Activated naive CD8-positive, alpha-beta T cell (primary cell): ENCODE measurements at regions not wholly inside any gene's neighbourhood (a gene's known extent, or its start where the extent isn't known, plus 50 kb on each side); places are given as distances from the start of the nearest gene placed in this dataset.

Experiments used
- H3K27ac Mint-ChIP-seq: one replicate; pipeline ENCODE4 v1.8.0; 2021; ENCODE audit warnings: mixed read lengths
- H3K27me3 Mint-ChIP-seq: one replicate; pipeline ENCODE4 v1.8.0; 2021; ENCODE audit warnings: mixed read lengths
- H3K36me3 Mint-ChIP-seq: one replicate; pipeline ENCODE4 v1.8.0; 2021; ENCODE audit warnings: mixed read lengths
- H3K4me1 Mint-ChIP-seq: one replicate; pipeline ENCODE4 v1.8.0; 2021; ENCODE audit warnings: low read depth, mixed read lengths
- H3K4me3 Mint-ChIP-seq: one replicate; pipeline ENCODE4 v1.8.0; 2021; ENCODE audit warnings: mild to moderate bottlenecking, mixed read lengths
- H3K9me3 Mint-ChIP-seq: one replicate; pipeline ENCODE4 v1.8.0; 2021; ENCODE audit warnings: low read depth, mixed read lengths

- H3K4me1 Mint-ChIP-seq: no peaks in the 10 kb centered on the region
- H3K9me3 Mint-ChIP-seq: no peaks in the 10 kb centered on the region
- no peak overlapping the region for H3K27ac Mint-ChIP-seq
- H3K36me3 Mint-ChIP-seq: no peaks in the 10 kb centered on the region
- no peak overlapping the region for H3K4me3 Mint-ChIP-seq
- peaks cover 1% of the 10 kb centered on the region for H3K27me3 Mint-ChIP-seq
Observed at GRCh38 chr12:98096436-98096835, 419.0 kb upstream of the TMPO start.

DNA sequence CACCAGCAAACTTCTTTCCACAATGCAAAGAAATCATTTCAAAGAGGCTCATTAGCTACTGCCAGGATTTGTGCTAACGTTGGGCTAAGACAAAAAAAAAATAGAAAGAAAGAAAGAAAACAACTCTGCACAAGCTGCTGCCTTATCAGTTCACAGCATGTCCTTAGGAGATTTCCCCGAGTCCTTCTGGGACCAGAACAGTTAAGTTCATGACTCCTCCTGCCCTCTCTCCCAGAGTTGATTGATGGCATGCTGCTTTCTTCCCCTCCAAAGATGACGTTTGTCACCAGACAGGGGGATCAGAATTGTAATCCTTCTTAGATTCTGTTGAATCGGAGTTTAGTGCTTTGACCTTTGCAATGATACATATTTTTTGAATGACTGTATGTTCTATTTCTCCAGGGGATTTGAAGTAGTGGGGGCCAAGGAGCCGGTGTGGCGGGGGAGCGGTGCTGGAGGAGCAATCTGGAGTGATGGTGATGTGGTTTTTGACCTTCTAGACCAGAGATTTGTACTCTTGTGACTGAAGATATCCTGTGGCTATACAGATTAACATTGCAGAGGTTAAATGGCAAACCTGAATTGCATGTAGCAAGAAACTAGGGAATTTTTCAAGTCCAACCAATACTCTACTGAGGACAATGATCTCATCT, 409.2 kb upstream of the TMPO start:
- H3K9me3 Mint-ChIP-seq: no peaks in the 10 kb centered on the region

DNA sequence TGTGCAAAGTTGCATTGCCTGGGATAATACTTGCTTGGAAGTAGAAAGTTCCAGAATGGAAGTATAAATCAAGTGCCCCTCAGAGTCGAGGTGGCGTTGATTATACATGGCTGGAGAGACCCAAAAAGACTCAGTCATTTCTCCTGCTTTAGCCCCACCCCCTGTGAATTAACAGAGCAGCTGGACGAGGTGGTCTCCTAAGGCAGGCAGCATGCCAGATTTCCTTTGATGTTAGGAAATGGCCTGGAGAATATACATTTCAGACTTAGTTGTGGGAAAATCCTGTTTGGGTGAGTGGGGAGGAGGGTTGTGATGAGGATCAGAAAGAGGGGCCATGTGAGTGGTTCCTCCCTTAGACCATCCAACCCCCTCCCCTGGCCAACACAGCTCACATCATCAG, 406.1 kb upstream of the TMPO start:
- no peaks in the 10 kb centered on the region for H3K27me3 Mint-ChIP-seq
- no peaks in the 10 kb centered on the region for H3K9me3 Mint-ChIP-seq
- no peaks in the 10 kb centered on the region for H3K36me3 Mint-ChIP-seq
- no peak overlapping the region for H3K27ac Mint-ChIP-seq
- H3K4me1 Mint-ChIP-seq: no peaks in the 10 kb centered on the region
- H3K4me3 Mint-ChIP-seq: no peak overlapping the region

More for the DNA sequence above, 409.2 kb upstream of the TMPO start:
- H3K27ac Mint-ChIP-seq: no peak overlapping the region
- H3K27me3 Mint-ChIP-seq: no peaks in the 10 kb centered on the region
- H3K36me3 Mint-ChIP-seq: no peaks in the 10 kb centered on the region
- no peaks in the 10 kb centered on the region for H3K4me1 Mint-ChIP-seq
- no peak overlapping the region for H3K4me3 Mint-ChIP-seq

DNA sequence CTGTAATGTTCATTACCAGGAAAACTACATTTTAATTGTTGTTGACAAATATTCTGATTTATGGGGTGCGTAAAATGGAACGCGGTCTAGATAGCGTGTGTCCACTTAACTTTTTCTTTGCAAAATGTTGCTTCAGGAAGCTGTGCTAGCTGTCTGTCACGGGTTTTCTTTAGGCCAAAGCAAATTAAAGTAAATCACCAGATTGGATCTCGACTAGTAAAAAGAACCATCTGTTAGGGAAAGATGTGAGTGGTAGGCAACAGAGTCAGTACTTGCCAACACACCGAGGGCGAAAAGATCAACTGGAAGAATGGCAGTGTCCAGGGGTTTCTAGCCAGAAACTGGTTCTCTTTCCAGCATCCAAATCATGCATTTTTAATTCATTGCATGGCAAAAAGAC, 404.9 kb upstream of the TMPO start:
- no peaks in the 10 kb centered on the region for H3K9me3 Mint-ChIP-seq
- H3K4me3 Mint-ChIP-seq: no peak overlapping the region
- H3K27me3 Mint-ChIP-seq: no peaks in the 10 kb centered on the region
- no peak overlapping the region for H3K27ac Mint-ChIP-seq
- no peaks in the 10 kb centered on the region for H3K36me3 Mint-ChIP-seq
- H3K4me1 Mint-ChIP-seq: no peaks in the 10 kb centered on the region

- no peaks in the 10 kb centered on the region for H3K9me3 Mint-ChIP-seq
- no peak overlapping the region for H3K27ac Mint-ChIP-seq
- H3K36me3 Mint-ChIP-seq: no peaks in the 10 kb centered on the region
- no peak overlapping the region for H3K4me3 Mint-ChIP-seq
- H3K4me1 Mint-ChIP-seq: no peaks in the 10 kb centered on the region
- peaks cover 7% of the 10 kb centered on the region for H3K27me3 Mint-ChIP-seq
Observed at GRCh38 chr12:98113548-98113947, 401.8 kb upstream of the TMPO start.

DNA sequence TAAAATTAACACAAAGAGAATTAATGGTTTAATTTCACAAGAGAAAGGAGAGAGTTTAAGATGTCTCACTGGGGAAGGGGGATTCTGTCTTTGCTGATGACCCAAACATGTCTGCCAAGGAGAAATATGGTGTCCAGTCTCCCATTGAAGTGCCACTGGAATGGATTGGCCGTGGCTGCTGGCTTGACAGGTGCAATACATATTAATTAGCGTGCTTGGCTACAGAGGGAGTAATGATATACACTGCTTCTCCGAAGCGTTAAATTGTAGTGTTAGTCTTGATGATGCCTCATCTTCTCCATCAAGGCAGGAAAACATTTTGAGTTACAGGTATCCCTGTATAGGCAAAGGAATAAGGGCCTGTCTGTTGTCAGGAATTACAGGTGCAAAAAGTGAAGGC, 393.4 kb upstream of the TMPO start:
- Mint-ChIP-seq H3K27me3 (peaks cover 9% of the 10 kb centered on the region), H3K9me3 (peaks cover 5% of the 10 kb centered on the region), H3K36me3 (no peaks in the 10 kb centered on the region), H3K27ac (no peak overlapping the region), H3K4me1 (no peaks in the 10 kb centered on the region), H3K4me3 (no peak overlapping the region)

- Mint-ChIP-seq H3K36me3 (no peaks in the 10 kb centered on the region), H3K27me3 (peaks cover 6% of the 10 kb centered on the region), H3K9me3 (peaks cover 5% of the 10 kb centered on the region), H3K4me3 (no peak overlapping the region), H3K4me1 (no peaks in the 10 kb centered on the region), H3K27ac (no peak overlapping the region)
Observed at GRCh38 chr12:98123021-98123461, 392.3 kb upstream of the TMPO start.

- no peak overlapping the region for H3K27ac Mint-ChIP-seq
- H3K36me3 Mint-ChIP-seq: no peaks in the 10 kb centered on the region
- no peaks in the 10 kb centered on the region for H3K4me1 Mint-ChIP-seq
- H3K27me3 Mint-ChIP-seq: peaks cover 8% of the 10 kb centered on the region
- H3K9me3 Mint-ChIP-seq: peaks cover 5% of the 10 kb centered on the region
- no peak overlapping the region for H3K4me3 Mint-ChIP-seq
Observed at GRCh38 chr12:98126637-98127335, 388.6 kb upstream of the TMPO start.

DNA sequence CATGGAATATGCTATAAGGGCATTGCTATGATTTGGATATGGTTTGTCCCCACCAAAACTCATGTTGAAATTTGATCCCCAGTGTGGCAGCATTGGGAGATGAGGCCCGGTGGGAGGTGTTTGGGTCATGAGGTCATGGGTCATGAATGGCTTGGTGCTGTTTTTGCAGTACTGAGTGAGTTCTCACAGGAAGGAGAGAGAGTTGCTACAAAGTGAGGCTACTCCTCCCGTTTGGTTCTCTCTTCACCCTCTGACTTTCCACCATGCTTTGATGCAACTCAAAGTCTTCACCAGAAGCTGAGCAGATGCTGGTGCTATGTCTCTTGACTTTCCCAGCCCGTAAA, 388.1 kb upstream of the TMPO start:
- no peak overlapping the region for H3K4me3 Mint-ChIP-seq
- no peak overlapping the region for H3K27ac Mint-ChIP-seq
- H3K4me1 Mint-ChIP-seq: no peaks in the 10 kb centered on the region
- H3K9me3 Mint-ChIP-seq: peaks cover 5% of the 10 kb centered on the region
- peaks cover 8% of the 10 kb centered on the region for H3K27me3 Mint-ChIP-seq
- no peaks in the 10 kb centered on the region for H3K36me3 Mint-ChIP-seq

GRCh38 chr12:98127854-98128253, 387.5 kb upstream of the TMPO start:
- Mint-ChIP-seq H3K4me1 (no peaks in the 10 kb centered on the region), H3K27me3 (peaks cover 8% of the 10 kb centered on the region), H3K9me3 (peaks cover 5% of the 10 kb centered on the region), H3K36me3 (no peaks in the 10 kb centered on the region), H3K4me3 (no peak overlapping the region), H3K27ac (no peak overlapping the region)

DNA sequence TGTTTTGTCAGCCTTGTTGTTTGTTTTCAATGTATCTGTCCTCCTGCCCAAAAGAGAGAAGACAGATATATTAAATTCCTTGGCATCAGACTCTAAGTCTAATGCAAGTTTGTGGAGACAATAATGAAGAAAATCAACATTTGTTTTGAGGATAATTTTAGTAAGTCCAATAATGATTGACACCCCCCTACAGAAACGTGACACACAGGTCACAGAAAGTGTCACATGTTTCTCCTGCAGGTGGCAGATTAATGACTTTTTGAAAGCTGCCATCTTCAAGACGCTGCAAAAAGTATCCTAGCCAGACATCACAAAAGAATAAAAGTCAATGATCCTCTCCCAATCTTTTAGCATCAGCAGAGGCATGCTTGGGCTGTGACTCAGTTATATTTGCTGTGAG, 378.8 kb upstream of the TMPO start:
- H3K4me1 Mint-ChIP-seq: no peaks in the 10 kb centered on the region
- H3K9me3 Mint-ChIP-seq: no peaks in the 10 kb centered on the region
- H3K27me3 Mint-ChIP-seq: peaks cover 2% of the 10 kb centered on the region
- H3K27ac Mint-ChIP-seq: no peak overlapping the region
- H3K4me3 Mint-ChIP-seq: no peak overlapping the region
- H3K36me3 Mint-ChIP-seq: no peaks in the 10 kb centered on the region

DNA sequence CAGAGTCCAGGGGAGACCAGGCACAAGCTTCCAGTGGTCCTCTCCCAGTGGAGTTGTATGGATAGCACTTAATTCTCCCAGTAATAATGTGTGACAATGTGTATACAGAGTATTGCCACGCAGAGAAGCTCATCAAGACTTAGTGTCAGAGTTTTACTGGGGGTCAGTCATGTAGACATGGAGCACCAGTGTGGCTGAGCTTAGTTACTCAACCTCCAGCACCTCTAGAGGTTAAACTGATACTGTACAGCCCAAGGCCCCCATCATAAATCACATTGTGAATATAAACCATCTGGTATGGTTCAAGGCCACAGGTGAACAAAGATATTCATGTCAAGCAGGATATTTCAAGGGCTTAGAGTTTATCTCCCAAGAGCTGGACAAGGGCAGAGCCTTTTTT, 378.1 kb upstream of the TMPO start:
- Mint-ChIP-seq H3K4me1 (no peaks in the 10 kb centered on the region), H3K27me3 (peaks cover 2% of the 10 kb centered on the region), H3K4me3 (no peak overlapping the region), H3K27ac (no peak overlapping the region), H3K9me3 (no peaks in the 10 kb centered on the region), H3K36me3 (no peaks in the 10 kb centered on the region)

DNA sequence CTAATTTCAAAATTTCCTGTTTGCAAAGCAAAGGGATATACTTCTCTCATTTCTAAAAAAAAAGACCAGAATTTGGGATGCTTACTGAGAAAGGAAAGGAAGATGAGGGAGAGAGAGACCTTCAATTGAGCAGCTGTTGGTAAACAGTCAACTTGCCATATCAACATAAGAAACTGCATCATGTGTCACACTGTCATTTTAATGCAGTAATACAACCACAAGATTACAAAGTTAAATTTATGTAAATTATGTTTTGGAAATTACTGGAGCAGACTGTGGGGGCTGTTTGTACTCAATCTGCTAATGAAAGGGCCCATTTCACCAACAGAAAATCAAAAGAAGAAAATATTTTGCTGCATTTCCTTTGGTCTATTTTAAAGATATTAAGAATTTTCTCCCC, 370.4 kb upstream of the TMPO start:
- H3K36me3 Mint-ChIP-seq: no peaks in the 10 kb centered on the region
- H3K4me3 Mint-ChIP-seq: no peak overlapping the region
- peaks cover 3% of the 10 kb centered on the region for H3K27me3 Mint-ChIP-seq
- no peaks in the 10 kb centered on the region for H3K4me1 Mint-ChIP-seq
- H3K9me3 Mint-ChIP-seq: no peaks in the 10 kb centered on the region
- H3K27ac Mint-ChIP-seq: no peak overlapping the region

GRCh38 chr12:98146043-98146442, 369.3 kb upstream of the TMPO start:
- Mint-ChIP-seq H3K9me3 (no peaks in the 10 kb centered on the region), H3K36me3 (no peaks in the 10 kb centered on the region), H3K4me1 (no peaks in the 10 kb centered on the region), H3K27ac (no peak overlapping the region), H3K4me3 (no peak overlapping the region), H3K27me3 (peaks cover 1% of the 10 kb centered on the region)

GRCh38 chr12:98146487-98146886, 368.9 kb upstream of the TMPO start:
- no peaks in the 10 kb centered on the region for H3K9me3 Mint-ChIP-seq
- no peak overlapping the region for H3K4me3 Mint-ChIP-seq

GRCh38 chr12:98149270-98149669, 366.1 kb upstream of the TMPO start:
- H3K27me3 Mint-ChIP-seq: peaks cover 1% of the 10 kb centered on the region
- H3K27ac Mint-ChIP-seq: no peak overlapping the region
- H3K9me3 Mint-ChIP-seq: no peaks in the 10 kb centered on the region
- H3K4me3 Mint-ChIP-seq: no peak overlapping the region
- no peaks in the 10 kb centered on the region for H3K36me3 Mint-ChIP-seq
- no peaks in the 10 kb centered on the region for H3K4me1 Mint-ChIP-seq

More at GRCh38 chr12:98146487-98146886, 368.9 kb upstream of the TMPO start:
- Mint-ChIP-seq H3K36me3 (no peaks in the 10 kb centered on the region), H3K4me1 (no peaks in the 10 kb centered on the region), H3K27me3 (peaks cover 1% of the 10 kb centered on the region), H3K27ac (no peak overlapping the region)
